NOMO-1 treated with DMSO at 0.1 percent for 48 hours (cell line): ENCODE measurements at regions not wholly inside any gene's neighbourhood (a gene's known extent, or its start where the extent isn't known, plus 50 kb on each side); places are given as distances from the start of the nearest gene placed in this dataset.
"Not testable (repeated sequence)": the region's sequence is repeated elsewhere in the genome, so short reads cannot be mapped to it uniquely, and the experiment has no call there.

Experiments
- DNase-seq: peaks from one replicate; lab custom pipeline; 2025; ENCODE audit not compliant: unreplicated experiment; lab: John Stamatoyannopoulos, UW

DNA sequence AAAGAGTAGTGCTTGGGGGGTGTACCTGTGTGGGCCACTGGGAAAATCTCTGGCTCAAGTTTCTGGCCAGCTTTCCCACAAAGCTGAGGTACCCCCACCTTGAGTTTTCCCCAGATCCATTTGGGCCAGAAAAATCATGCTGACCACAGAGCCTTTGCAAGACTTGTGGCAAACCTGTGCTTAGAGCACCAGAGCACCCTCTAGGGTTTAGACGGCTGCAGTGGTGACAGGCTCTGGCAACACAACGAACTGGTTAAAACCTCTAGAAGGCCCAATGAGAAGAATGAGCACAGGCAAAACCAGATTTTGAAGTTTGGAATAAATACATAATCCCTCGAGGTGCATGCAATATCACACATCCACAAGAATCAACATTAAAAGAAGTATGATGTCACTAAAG, 290.7 kb upstream of the FOLH1 start:
- no peak for DNase-seq

- no peak for DNase-seq
These were observed 296.8 kb upstream of the FOLH1 start for GRCh38 chr11:49505231-49505630.

- DNase-seq, result peak; percentile 8
These were observed 317.9 kb upstream of the FOLH1 start for GRCh38 chr11:49526240-49526829.

GRCh38 chr11:49533204-49533603, 324.8 kb upstream of the FOLH1 start:
- no peak for DNase-seq

DNA sequence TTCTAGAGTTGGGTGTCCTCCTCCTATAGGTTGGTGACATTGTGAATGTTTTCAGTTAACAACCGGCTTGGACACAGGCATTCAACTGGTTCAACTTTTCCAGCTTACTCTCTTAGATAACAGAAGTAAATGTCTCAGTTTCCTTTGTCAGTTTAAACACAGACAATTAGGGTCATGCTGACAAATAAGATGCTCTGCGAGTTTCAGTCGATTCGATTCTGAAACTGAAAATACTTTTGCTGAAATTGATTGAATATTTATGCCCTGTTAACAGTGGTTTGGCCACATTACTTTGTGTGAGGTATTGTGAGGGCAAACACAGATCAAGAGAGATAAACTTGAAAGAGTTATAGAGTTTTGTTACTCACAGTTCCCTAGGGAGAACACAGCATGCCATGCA, 330.5 kb upstream of the FOLH1 start:
- not testable (repeated sequence) for DNase-seq

DNA sequence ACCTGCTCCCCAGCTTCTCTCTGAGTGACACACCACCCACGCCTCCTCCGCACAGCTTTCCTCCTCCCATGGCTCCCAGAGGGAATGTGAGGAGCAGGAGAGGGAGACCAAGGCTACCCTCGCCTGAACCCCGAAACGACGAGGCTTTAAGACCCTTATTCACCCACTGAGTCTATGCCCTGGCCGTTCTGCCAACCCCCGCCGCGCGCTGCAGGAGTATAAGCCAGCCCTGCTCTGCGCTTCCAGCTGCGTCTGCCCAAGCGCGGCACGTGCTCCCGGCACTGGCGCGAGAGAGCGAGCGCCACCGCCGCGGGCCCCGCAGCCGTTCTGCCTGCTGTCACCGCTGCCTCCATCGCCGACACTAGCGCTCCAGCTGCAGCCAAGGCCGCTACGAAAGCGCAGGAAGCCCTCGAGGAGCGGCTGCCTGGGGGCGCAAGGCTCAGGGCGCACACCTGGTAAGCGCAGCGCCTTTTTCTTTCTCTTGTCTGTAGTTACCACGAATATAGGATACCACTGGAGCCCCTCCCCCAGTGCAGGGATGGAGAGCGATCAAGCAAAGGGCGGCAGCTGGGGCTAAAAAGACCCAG, 350.0 kb upstream of the FOLH1 start:
- not testable (repeated sequence) for DNase-seq

GRCh38 chr11:49560593-49560992, 352.2 kb upstream of the FOLH1 start:
- not testable (repeated sequence) for DNase-seq

- not testable (repeated sequence) for DNase-seq
These were observed 353.0 kb upstream of the FOLH1 start for GRCh38 chr11:49561240-49561880.

- DNase-seq, result not testable (repeated sequence)
These were observed 353.9 kb upstream of the FOLH1 start for GRCh38 chr11:49562262-49562661.

- DNase-seq, result not testable (repeated sequence)
These were observed 371.1 kb upstream of the FOLH1 start for GRCh38 chr11:49579492-49579891.

- DNase-seq, result not testable (repeated sequence)
These were observed 366.7 kb upstream of the OR4C13 start for GRCh38 chr11:49585495-49585894.

GRCh38 chr11:49608892-49609291, 343.3 kb upstream of the OR4C13 start:
- not testable (repeated sequence) for DNase-seq

DNA sequence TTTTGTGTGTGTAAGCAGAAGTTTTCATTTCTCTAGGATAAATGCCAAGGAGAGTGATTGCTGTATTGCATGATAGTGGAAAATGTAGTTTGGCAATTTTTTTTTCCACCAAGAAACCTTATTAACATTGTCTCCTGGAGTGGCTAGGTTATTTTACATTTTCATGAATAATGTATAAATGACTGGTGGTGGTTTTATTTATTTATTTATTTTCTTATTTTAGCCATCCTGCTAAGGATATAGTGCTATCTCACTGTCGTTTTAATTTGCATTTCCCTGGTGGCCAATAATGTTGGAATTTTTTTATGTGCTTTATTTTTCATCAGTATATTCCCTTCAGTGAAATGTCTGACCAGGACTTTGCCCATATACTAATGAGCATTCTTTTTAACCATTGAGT, 328.3 kb upstream of the OR4C13 start:
- DNase-seq, result not testable (repeated sequence)

GRCh38 chr11:49670705-49671104, 281.5 kb upstream of the OR4C13 start:
- not testable (repeated sequence) for DNase-seq

DNA sequence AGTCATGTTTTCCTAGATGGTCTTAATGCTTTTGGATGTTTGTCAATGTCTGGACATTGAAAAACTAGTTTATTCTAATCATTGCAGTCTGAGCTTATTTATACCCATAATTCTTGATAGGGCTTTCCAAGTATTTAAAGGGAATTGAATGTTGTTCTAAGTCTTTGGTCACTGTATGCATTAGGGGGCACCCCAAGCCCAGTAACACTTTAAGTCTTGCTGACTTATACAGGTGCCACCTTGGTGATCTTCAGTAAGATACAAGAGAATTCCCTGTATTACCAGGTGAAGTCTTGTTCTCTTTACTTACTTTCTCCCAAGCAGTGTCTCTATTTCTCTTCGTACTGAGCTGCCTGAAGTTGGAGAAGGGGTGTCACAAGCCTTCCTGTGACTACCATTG, 250.1 kb upstream of the OR4C13 start:
- DNase-seq, result not testable (repeated sequence)

- not testable (repeated sequence) for DNase-seq
These were observed 201.7 kb upstream of the OR4C13 start for GRCh38 chr11:49750447-49750846.

- DNase-seq, result not testable (repeated sequence)
These were observed 201.2 kb upstream of the OR4C13 start for GRCh38 chr11:49750960-49751359.

GRCh38 chr11:49780791-49781190, 171.4 kb upstream of the OR4C13 start:
- DNase-seq, result not testable (repeated sequence)

- DNase-seq, result not testable (repeated sequence)
These were observed 170.2 kb upstream of the OR4C13 start for GRCh38 chr11:49782000-49782399.

GRCh38 chr11:49783841-49784240, 168.3 kb upstream of the OR4C13 start:
- not testable (repeated sequence) for DNase-seq

GRCh38 chr11:49789787-49790186, 162.4 kb upstream of the OR4C13 start:
- DNase-seq, result not testable (repeated sequence)

DNA sequence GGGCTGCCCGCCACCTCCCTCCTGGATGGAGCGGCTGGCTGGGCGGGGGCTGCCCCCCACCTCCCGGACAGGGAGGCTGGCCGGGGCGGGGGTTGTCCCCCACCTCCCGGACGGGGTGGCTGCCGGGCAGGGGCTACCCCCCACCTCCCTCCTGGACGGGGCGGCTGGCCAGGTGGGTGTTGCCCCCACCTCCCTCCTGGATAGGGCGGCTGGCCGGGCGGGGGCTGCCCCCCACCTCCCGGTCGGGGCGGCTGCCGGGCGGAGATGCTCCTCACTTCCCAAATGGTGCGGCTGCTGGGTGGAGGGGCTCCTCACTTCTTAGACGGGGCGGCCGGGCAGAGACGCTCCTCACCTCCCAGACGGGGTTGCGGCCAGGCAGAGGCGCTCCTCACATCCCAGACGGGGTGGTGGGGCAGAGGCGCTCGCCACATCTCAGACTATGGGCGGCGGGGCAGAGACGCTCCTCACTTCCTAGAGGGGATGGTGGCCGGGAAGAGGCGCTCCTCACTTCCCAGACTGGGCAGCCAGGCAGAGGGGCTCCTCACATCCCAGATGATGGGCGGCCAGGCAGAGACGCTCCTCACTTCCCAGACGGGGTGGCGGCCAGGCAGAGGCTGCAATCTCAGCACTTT, 153.9 kb upstream of the OR4C13 start:
- DNase-seq, result not testable (repeated sequence)
